ENCODE measurements at regions not wholly inside any gene's neighbourhood (a gene's known extent, or its start where the extent isn't known, plus 50 kb on each side); places are given as distances from the start of the nearest gene placed in this dataset.

DNA sequence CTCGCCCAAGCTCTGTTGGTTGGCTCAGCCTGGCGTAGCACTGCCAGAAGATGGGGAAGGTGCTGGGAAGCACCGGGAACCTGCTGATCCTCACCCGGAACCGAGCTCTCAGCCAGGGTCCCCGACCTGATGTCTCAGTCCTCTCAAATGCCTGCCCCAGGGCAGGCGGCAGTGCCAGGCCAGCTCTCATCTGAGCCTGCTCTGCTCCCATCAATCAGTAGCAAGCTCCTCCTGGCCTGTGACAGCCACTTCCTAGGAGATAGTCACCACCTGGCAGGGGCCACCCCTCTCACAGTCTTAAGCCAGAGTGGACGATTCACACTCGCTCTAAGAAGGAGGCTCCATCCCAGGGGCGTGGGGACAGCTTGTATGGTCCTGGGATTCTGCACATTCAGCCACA, 62.0 kb downstream of the ENGASE start:
- peaks cover 29% of the 10 kb centered on the region for H3K27me3 ChIP-seq (ENCODE audit: insufficient read depth, low read length)

More for the DNA sequence above, 62.0 kb downstream of the ENGASE start:
- Histone ChIP-seq H2AFZ (ENCODE audit: low read depth, low read length) (no peak overlapping the region), H3K9me3 (ENCODE audit: low read length) (no peaks in the 10 kb centered on the region), H3K36me3 (ENCODE audit: insufficient read depth, low read length) (no peaks in the 10 kb centered on the region), H3K4me3 (ENCODE audit: low read length) (no peak overlapping the region), H3K4me1 (ENCODE audit: insufficient read depth, low read length) (no peaks in the 10 kb centered on the region)
